Karpas-422 (cell line): ENCODE measurements at regions not wholly inside any gene's neighbourhood (a gene's known extent, or its start where the extent isn't known, plus 50 kb on each side); places are given as distances from the start of the nearest gene placed in this dataset. TPM values are rescaled to one million over a fixed set of nuclear protein-coding genes. Genes with fewer than 3 reads are reported as not detected.

Source experiments
- DNase-seq: peaks from one replicate; pipeline ENCODE4 v3.0.0-alpha.2; 2015
- H2AFZ ChIP-seq: fragments of 200-600 bp; sonication (generic); 2 replicates; pipeline ENCODE4 v1.6.1; 2014; ENCODE audit warnings: antibody characterized with exemption, low read length, mixed read lengths
- H3K27ac ChIP-seq: fragments of 200-600 bp; sonication (generic); 2 replicates; pipeline ENCODE4 v1.5.1; 2014; ENCODE audit warnings: mild to moderate bottlenecking, low read length, moderate library complexity
- H3K27me3 ChIP-seq: fragments of 200-600 bp; sonication (generic); 2 replicates; pipeline ENCODE4 v1.6.1; 2014; ENCODE audit warnings: low read length, mixed read lengths
- H3K36me3 ChIP-seq: fragments of 200-600 bp; sonication (generic); 2 replicates; pipeline ENCODE4 v1.6.1; 2014; ENCODE audit warnings: low read length, mixed read lengths; ENCODE audit not compliant: insufficient read depth
- H3K4me1 ChIP-seq: fragments of 200-600 bp; sonication (generic); 2 replicates; pipeline ENCODE4 v1.6.1; 2014; ENCODE audit warnings: mild to moderate bottlenecking, low read length, mixed read lengths
- H3K4me2 ChIP-seq: fragments of 200-600 bp; sonication (generic); 2 replicates; pipeline ENCODE4 v1.6.1; 2014; ENCODE audit warnings: low read length, low read depth, mild to moderate bottlenecking; ENCODE audit not compliant: poor library complexity, severe bottlenecking
- H3K4me3 ChIP-seq: fragments of 200-600 bp; sonication (generic); 2 replicates; pipeline ENCODE4 v1.5.1; 2014; ENCODE audit warnings: mild to moderate bottlenecking, antibody characterized with exemption, low read length, mixed read lengths
- H3K79me2 ChIP-seq: fragments of 200-600 bp; sonication (generic); 2 replicates; pipeline ENCODE4 v1.6.1; 2014; ENCODE audit warnings: mild to moderate bottlenecking, low read length, mixed read lengths
- H3K9ac ChIP-seq: fragments of 200-600 bp; sonication (generic); 2 replicates; pipeline ENCODE4 v1.6.0; 2014; ENCODE audit warnings: low read length
- H3K9me2 ChIP-seq: fragments of 200-600 bp; sonication (generic), shearing (Covaris generic); replicated peaks from 2 replicates; pipeline ENCODE4 v1.6.0; 2014; ENCODE audit warnings: mild to moderate bottlenecking, low read length, moderate library complexity; ENCODE audit not compliant: insufficient read depth
- H3K9me3 ChIP-seq: fragments of 300-700, 200-600 bp; sonication (generic); 2 replicates; pipeline ENCODE4 v1.6.1; 2014; ENCODE audit warnings: low read length, mixed read lengths
- H4K20me1 ChIP-seq: fragments of 200-600 bp; sonication (generic); 2 replicates; pipeline ENCODE4 v1.6.1; 2014; ENCODE audit warnings: mild to moderate bottlenecking, antibody characterized with exemption, low read length, low read depth; ENCODE audit not compliant: insufficient read depth
- small RNA-seq: library from RNA; depleted of rRNA; stranded (forward); fragments of <200 nt; gene quantifications from one replicate; pipeline ENCODE3, GENCODE V24; 2014

- Histone ChIP-seq H3K4me2 (no peak overlapping the region), H4K20me1 (no peaks in the 10 kb centered on the region), H3K27ac (no peak overlapping the region), H3K4me3 (no peak overlapping the region), H3K27me3 (peaks cover 4% of the 10 kb centered on the region; the same call in 1 of the 2 replicates), H3K36me3 (no peaks in the 10 kb centered on the region), H3K79me2 (no peaks in the 10 kb centered on the region), H3K9me2 (no peaks in the 10 kb centered on the region), H3K9me3 (no peaks in the 10 kb centered on the region; the same call in 1 of the 2 replicates), H2AFZ (no peak overlapping the region), H3K4me1 (peaks cover 3% of the 10 kb centered on the region; the same call in 1 of the 2 replicates), H3K9ac (no peak overlapping the region)
- DNase-seq, result no peak
Observed at GRCh38 chr2:64404002-64404731, 49.8 kb upstream of the LGALSL start.

Small RNAs in the stretch of these regions (small RNA-seq; reads per million reads assigned to genes)
- gene AC012368.3 (not detected), gene MIR4433B (not detected)
